HepG2 (cell line): ENCODE measurements at regions not wholly inside any gene's neighbourhood (a gene's known extent, or its start where the extent isn't known, plus 50 kb on each side); places are given as distances from the start of the nearest gene placed in this dataset.

Experiments
- ATAC-seq: fragments of 200-7000 bp; cut with Tn5 transposase; 3 replicates; pipeline ENCODE4 v1.9.1; 2020; ENCODE audit warnings: mild to moderate bottlenecking, moderate library complexity
- BruUV-seq: library from RNA; stranded (reverse); fragments of 400-500 nt; replicated peaks from 2 replicates; lab custom pipeline; 2021; lab: Mats Ljungman, UMichigan
- CTCF ChIA-PET: fragments of 300-600 bp; formaldehyde crosslinking; extraction: SDS; loops from one replicate; lab custom pipeline; 2021; ENCODE audit warnings: low total read pairs, inconsistent platforms, low intra/inter-chr PET ratio; lab: Yijun Ruan, JAX
- POLR2A ChIA-PET: fragments of 350-600 bp; sonication (Branson Sonifier 250); formaldehyde crosslinking; loops from one replicate; lab custom pipeline; 2020; ENCODE audit warnings: antibody characterized with exemption, inconsistent platforms; lab: Yijun Ruan, JAX
- DNase-seq: peaks from one replicate; pipeline ENCODE4 v3.0.0-alpha.2; 2015; ENCODE audit warnings: low spot score
- FAIRE-seq: peaks from 3 replicates; lab custom pipeline; 2011; peaks lifted over from hg19 to GRCh38; lab: Jason Lieb, UNC
- H2AFZ ChIP-seq: one replicate; pipeline ENCODE4 v1.6.1; 2011; ENCODE audit warnings: low read length, inconsistent platforms
- H3K27ac ChIP-seq: fragments of 300-600 bp; 3 replicates; pipeline ENCODE4 v1.8.0; 2011; ENCODE audit warnings: mixed run types, mild to moderate bottlenecking, mixed read lengths, low read length, inconsistent platforms; ENCODE audit not compliant: insufficient read depth; ENCODE audit errors: extremely low read length
- H3K27me3 ChIP-seq, 2 experiments: fragments of 200-600 bp in 1 of 2; 2 replicates in 1 of 2; 3 replicates in 1 of 2; pipeline versions ENCODE4 v1.6.0 to v1.8.0; 2011; ENCODE audit warnings: low read length in 2 of 2, mild to moderate bottlenecking in 2 of 2, moderate library complexity in 2 of 2, inconsistent platforms in 1 of 2; ENCODE audit not compliant: insufficient read depth in 2 of 2, control insufficient read depth in 1 of 2
- H3K36me3 ChIP-seq, 2 experiments: fragments of 200-600 bp in 1 of 2; replicated peaks in 1 of 2; 2 replicates in 1 of 2; 3 replicates in 1 of 2; pipeline versions ENCODE4 v1.5.1 to v1.8.0; 2011; ENCODE audit warnings: low read length in 2 of 2, inconsistent platforms in 1 of 2; ENCODE audit not compliant: insufficient read depth in 2 of 2, control insufficient read depth in 1 of 2
- H3K4me1 ChIP-seq: 2 replicates; pipeline ENCODE4 v1.5.1; 2012; ENCODE audit warnings: low read length, inconsistent platforms; ENCODE audit not compliant: insufficient read depth
- H3K4me2 ChIP-seq: 2 replicates; pipeline ENCODE4 v1.6.0; 2011; ENCODE audit warnings: low read depth, low read length, inconsistent platforms
- H3K4me3 ChIP-seq, 3 experiments: fragments of 200-600 bp in 1 of 3; sonication (generic), shearing (Covaris generic) in 1 of 3; replicated peaks in 1 of 3; 2 replicates each; pipeline ENCODE4 v1.5.1; 2011 to 2016; ENCODE audit warnings: low read length in 3 of 3, inconsistent platforms in 2 of 3, low read depth in 2 of 3, mild to moderate bottlenecking in 2 of 3, control low read depth in 1 of 3, mixed read lengths in 1 of 3; ENCODE audit not compliant: insufficient read depth in 1 of 3
- H3K79me2 ChIP-seq: one replicate; pipeline ENCODE4 v1.6.1; 2011; ENCODE audit warnings: low read length, inconsistent platforms; ENCODE audit not compliant: insufficient read depth
- H3K9ac ChIP-seq: 2 replicates; pipeline ENCODE4 v1.6.0; 2011; ENCODE audit warnings: mild to moderate bottlenecking, low read depth, low read length, inconsistent platforms; ENCODE audit not compliant: insufficient read depth
- H3K9me3 ChIP-seq: 2 replicates; pipeline ENCODE4 v1.5.1; 2012; ENCODE audit warnings: mild to moderate bottlenecking, low read length
- H4K20me1 ChIP-seq: 2 replicates; pipeline ENCODE4 v1.6.0; 2011; ENCODE audit warnings: inconsistent platforms, mild to moderate bottlenecking, low read length, moderate library complexity; ENCODE audit not compliant: insufficient read depth
- GATAD2A ChIP-seq: IDR thresholded peaks from 2 replicates; pipeline ENCODE4 v1.6.1; 2016
- MATR3 ChIP-seq: sonication (generic); formaldehyde crosslinking; IDR thresholded peaks from 2 replicates; pipeline ENCODE4 v1.4.0; 2020; ENCODE audit warnings: missing genetic modification reagents
- RBM22 ChIP-seq: fragments of 200-400 bp; formaldehyde crosslinking; optimal IDR thresholded peaks from 2 replicates; pipeline ENCODE3; 2017; ENCODE audit warnings: mild to moderate bottlenecking, low read length, moderate library complexity
- STAG1 ChIP-seq: sonication (generic); formaldehyde crosslinking; IDR thresholded peaks from 2 replicates; pipeline ENCODE4 v1.4.0; 2020; ENCODE audit warnings: missing genetic modification reagents
- ZNF563 ChIP-seq: sonication (generic); formaldehyde crosslinking; IDR thresholded peaks from 2 replicates; pipeline ENCODE4 v1.8.0; 2022; ENCODE audit warnings: mild to moderate bottlenecking, moderate library complexity, missing genetic modification reagents
- WGBS: methylation state at CpG from one replicate; pipeline ENCODE4 v1.1.6; 2017; ENCODE audit warnings: low lambda C conversion rate; 5-methylcytosine and 5-hydroxymethylcytosine counted together
- in situ Hi-C: cut with HindIII; loops from 2 replicates; pipeline ENCODE4 v1.10.0; 2017; ENCODE audit warnings: low pct_unique_long_range_greater_than_20kb; ENCODE audit not compliant: extremely low pct_ligation_motif_present
- intact Hi-C: fragments of 100-400 bp; cut with micrococcal nuclease; formaldehyde crosslinking; loops from one replicate; pipeline ENCODE4 v1.10.0; 2022; ENCODE audit not compliant: unreplicated experiment
- TF ChIP-seq, protein P1 (sequence below): IDR thresholded peaks from 2 replicates; pipeline ENCODE4 v1.6.1; 2018; ENCODE audit warnings: missing genetic modification reagents, mild to moderate bottlenecking, missing compliant biosample characterization
- TF ChIP-seq, protein P2 (sequence below): sonication (generic); formaldehyde crosslinking; IDR thresholded peaks from 2 replicates; pipeline ENCODE4 v1.5.0; 2020; ENCODE audit warnings: missing genetic modification reagents
- TF ChIP-seq, protein P3 (sequence below): fragments of 450-650 bp; IDR thresholded peaks from 2 replicates; pipeline ENCODE4 v1.6.1; 2017; ENCODE audit warnings: mild to moderate bottlenecking

DNA sequence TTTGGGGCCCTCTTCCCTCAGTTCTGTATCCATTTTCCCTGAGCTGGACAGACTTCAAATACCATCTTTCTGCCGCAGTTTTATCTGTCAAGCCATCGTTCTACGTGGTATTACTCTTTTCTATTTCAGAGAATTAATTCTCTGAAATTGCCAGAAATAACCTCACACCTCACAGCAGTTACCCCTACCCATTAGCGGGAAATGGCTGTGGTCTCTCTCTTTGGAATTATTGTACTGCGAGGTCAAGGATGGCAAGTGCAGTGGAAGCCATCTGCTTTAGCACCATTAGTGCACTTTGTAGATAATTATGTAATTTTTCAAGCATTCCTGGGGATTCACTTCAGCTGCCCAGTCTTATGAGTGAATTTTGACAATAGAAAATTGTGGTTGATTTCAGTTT is 147.8 kb upstream of the CDH4 start:
- ChIA-PET POLR2A (no interaction called here), CTCF (no interaction called here)
- no peak overlapping the region for H3K27ac ChIP-seq
- in situ Hi-C loops (no loop called here), intact Hi-C loops (no loop called here)
- no peak overlapping the region for H2AFZ ChIP-seq
- H3K4me1 ChIP-seq = no peaks in the 10 kb centered on the region
- H3K36me3 ChIP-seq = no peaks in the 10 kb centered on the region
- H3K79me2 ChIP-seq = no peaks in the 10 kb centered on the region
- DNase-seq (no peak), ATAC-seq (no peak), FAIRE-seq (no peak)
- H4K20me1 ChIP-seq = no peaks in the 10 kb centered on the region
- no peak for TF ChIP-seq MATR3 (CRISPR knock-in tag)
- no peak for TF ChIP-seq GATAD2A (CRISPR knock-in tag)
- TF ChIP-seq ZNF563 (CRISPR knock-in tag) = no peak
- no peak for TF ChIP-seq STAG1 (CRISPR knock-in tag)
- TF ChIP-seq RBM22 = no peak
- TF ChIP-seq, protein P1, sequence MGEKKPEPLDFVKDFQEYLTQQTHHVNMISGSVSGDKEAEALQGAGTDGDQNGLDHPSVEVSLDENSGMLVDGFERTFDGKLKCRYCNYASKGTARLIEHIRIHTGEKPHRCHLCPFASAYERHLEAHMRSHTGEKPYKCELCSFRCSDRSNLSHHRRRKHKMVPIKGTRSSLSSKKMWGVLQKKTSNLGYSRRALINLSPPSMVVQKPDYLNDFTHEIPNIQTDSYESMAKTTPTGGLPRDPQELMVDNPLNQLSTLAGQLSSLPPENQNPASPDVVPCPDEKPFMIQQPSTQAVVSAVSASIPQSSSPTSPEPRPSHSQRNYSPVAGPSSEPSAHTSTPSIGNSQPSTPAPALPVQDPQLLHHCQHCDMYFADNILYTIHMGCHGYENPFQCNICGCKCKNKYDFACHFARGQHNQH = no peak
- TF ChIP-seq, protein P2, sequence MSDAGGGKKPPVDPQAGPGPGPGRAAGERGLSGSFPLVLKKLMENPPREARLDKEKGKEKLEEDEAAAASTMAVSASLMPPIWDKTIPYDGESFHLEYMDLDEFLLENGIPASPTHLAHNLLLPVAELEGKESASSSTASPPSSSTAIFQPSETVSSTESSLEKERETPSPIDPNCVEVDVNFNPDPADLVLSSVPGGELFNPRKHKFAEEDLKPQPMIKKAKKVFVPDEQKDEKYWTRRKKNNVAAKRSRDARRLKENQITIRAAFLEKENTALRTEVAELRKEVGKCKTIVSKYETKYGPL (CRISPR knock-in tag) = no peak
- TF ChIP-seq, protein P3, sequence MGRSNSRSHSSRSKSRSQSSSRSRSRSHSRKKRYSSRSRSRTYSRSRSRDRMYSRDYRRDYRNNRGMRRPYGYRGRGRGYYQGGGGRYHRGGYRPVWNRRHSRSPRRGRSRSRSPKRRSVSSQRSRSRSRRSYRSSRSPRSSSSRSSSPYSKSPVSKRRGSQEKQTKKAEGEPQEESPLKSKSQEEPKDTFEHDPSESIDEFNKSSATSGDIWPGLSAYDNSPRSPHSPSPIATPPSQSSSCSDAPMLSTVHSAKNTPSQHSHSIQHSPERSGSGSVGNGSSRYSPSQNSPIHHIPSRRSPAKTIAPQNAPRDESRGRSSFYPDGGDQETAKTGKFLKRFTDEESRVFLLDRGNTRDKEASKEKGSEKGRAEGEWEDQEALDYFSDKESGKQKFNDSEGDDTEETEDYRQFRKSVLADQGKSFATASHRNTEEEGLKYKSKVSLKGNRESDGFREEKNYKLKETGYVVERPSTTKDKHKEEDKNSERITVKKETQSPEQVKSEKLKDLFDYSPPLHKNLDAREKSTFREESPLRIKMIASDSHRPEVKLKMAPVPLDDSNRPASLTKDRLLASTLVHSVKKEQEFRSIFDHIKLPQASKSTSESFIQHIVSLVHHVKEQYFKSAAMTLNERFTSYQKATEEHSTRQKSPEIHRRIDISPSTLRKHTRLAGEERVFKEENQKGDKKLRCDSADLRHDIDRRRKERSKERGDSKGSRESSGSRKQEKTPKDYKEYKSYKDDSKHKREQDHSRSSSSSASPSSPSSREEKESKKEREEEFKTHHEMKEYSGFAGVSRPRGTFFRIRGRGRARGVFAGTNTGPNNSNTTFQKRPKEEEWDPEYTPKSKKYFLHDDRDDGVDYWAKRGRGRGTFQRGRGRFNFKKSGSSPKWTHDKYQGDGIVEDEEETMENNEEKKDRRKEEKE = no peak
- WGBS = 2% methylated on average over 5 of the region's 5 CpGs
- no peak overlapping the region for H3K4me2 ChIP-seq
- no TSS peak for BruUV-seq
- peaks cover 0 to 8% of the 10 kb centered on the region in 2 experiments; a peak in 3 of 5 replicates for H3K27me3 ChIP-seq
- no peak overlapping the region for H3K4me3 ChIP-seq
- no peak overlapping the region for H3K9ac ChIP-seq
- peaks cover 12% of the 10 kb centered on the region; the same call in 1 of the 2 replicates for H3K9me3 ChIP-seq
